Adipocyte (in vitro differentiated cells): ENCODE measurements at regions not wholly inside any gene's neighbourhood (a gene's known extent, or its start where the extent isn't known, plus 50 kb on each side); places are given as distances from the start of the nearest gene placed in this dataset.
"Not testable (repeated sequence)": the region's sequence is repeated elsewhere in the genome, so short reads cannot be mapped to it uniquely, and the experiment has no call there.

Experiments
- DNase-seq: peaks from one replicate; pipeline ENCODE4 v3.0.0-alpha.2; 2015; ENCODE audit warnings: low read depth
- H3K27me3 ChIP-seq: replicated peaks from 2 replicates; pipeline ENCODE4 v1.7.0; 2013; ENCODE audit warnings: mild to moderate bottlenecking, low read length, moderate library complexity; ENCODE audit not compliant: control insufficient read depth, insufficient read depth
- H3K36me3 ChIP-seq: 2 replicates; pipeline ENCODE4 v1.7.0; 2013; ENCODE audit warnings: low read length, mild to moderate bottlenecking, moderate library complexity; ENCODE audit not compliant: control insufficient read depth, insufficient read depth, severe bottlenecking
- H3K4me1 ChIP-seq: 2 replicates; pipeline ENCODE4 v1.7.0; 2013; ENCODE audit warnings: mild to moderate bottlenecking, low read length, moderate library complexity; ENCODE audit not compliant: control insufficient read depth, insufficient read depth
- H3K4me3 ChIP-seq: 2 replicates; pipeline ENCODE4 v1.7.0; 2013; ENCODE audit warnings: mild to moderate bottlenecking, low read length, moderate library complexity
- H3K9ac ChIP-seq: 2 replicates; pipeline ENCODE4 v1.7.0; 2013; ENCODE audit warnings: mild to moderate bottlenecking, low read length, moderate library complexity
- H3K9me3 ChIP-seq: 2 replicates; pipeline ENCODE4 v1.7.0; 2013; ENCODE audit warnings: mild to moderate bottlenecking, low read length, moderate library complexity; ENCODE audit not compliant: control insufficient read depth

DNA sequence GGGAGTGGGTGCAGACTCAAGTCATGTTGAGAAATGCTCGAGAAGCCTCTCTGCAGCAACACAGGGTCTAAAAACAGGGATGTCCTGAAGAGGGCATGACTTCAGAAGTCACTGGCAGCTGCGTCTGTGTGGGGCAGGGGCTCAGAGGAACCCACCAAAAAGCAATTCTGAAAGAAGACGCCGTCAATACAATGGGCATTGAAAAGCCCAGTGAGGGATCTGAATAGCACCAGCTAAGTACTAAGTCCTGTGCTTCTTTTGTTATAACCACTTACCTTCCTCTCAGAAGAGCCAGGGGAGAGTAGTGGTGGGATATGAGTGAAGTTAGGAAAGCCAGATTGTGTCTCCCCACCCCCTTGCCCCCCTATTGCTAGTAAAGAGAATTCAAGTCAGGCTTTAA, 137.2 kb downstream of the INHBA start:
- Histone ChIP-seq H3K4me1 (no peaks in the 10 kb centered on the region), H3K36me3 (no peaks in the 10 kb centered on the region), H3K9me3 (peaks cover 9% of the 10 kb centered on the region), H3K27me3 (peaks cover 14% of the 10 kb centered on the region), H3K4me3 (no peak overlapping the region), H3K9ac (no peak overlapping the region)
- no peak for DNase-seq

DNA sequence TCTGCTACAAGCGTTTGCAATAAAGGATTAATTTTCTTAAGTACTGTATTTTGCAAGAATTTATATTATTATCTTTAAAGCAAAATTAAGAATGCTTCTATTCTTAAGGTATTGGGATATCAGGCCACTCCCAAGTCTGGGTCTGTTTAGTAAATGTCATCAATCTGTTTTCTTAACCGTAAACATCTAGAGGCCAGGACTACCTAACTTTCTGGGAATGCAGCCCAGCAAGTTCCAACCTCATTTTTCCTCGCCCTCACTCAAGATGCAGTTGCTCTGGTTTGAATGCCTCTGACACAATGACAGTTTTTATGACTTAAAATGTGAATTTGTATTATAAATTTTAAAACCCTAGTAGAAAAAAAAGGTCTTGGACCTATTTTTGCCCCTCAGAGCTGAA, 143.5 kb downstream of the INHBA start:
- DNase-seq, result no peak
- Histone ChIP-seq H3K36me3 (no peaks in the 10 kb centered on the region), H3K9ac (no peak overlapping the region), H3K27me3 (peaks cover 4% of the 10 kb centered on the region), H3K9me3 (peaks cover 11% of the 10 kb centered on the region), H3K4me3 (no peak overlapping the region), H3K4me1 (no peaks in the 10 kb centered on the region)

DNA sequence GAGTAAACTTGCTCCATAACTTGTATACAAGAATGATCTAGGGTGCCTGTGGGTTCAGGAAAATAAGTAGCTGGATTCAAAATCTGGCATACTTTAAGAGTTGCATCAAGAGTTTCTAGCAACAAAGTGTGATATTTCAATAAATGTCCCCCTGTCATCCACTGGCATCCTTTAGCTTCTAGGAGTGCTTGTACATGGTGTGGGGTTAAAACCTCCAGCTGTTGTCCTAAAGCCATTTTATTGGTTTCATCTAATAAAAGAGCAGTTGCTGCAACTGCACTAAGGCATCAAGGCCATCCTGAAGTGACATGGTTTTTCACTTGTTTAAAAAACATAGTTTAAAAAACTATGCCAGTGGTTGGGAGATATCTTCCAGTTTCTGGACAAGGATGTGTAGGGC, 148.4 kb downstream of the INHBA start:
- no peak overlapping the region for H3K9ac ChIP-seq
- no peaks in the 10 kb centered on the region for H3K4me1 ChIP-seq
- no peaks in the 10 kb centered on the region for H3K36me3 ChIP-seq
- H3K4me3 ChIP-seq, result no peak overlapping the region
- H3K27me3 ChIP-seq, result no peaks in the 10 kb centered on the region
- no peak for DNase-seq
- peaks cover 7% of the 10 kb centered on the region for H3K9me3 ChIP-seq

GRCh38 chr7:41550046-41550445, 152.8 kb downstream of the INHBA start:
- H3K4me3 ChIP-seq, H3K27me3 ChIP-seq, H3K4me1 ChIP-seq, H3K9me3 ChIP-seq, DNase-seq, H3K9ac ChIP-seq, H3K36me3 ChIP-seq: not testable (repeated sequence)

- H3K4me1 ChIP-seq, result no peaks in the 10 kb centered on the region
- H3K36me3 ChIP-seq, result no peaks in the 10 kb centered on the region
- peaks cover 2% of the 10 kb centered on the region for H3K27me3 ChIP-seq
- no peak for DNase-seq
- H3K4me3 ChIP-seq, result no peak overlapping the region
- H3K9ac ChIP-seq, result no peak overlapping the region
- no peaks in the 10 kb centered on the region for H3K9me3 ChIP-seq
Observed at GRCh38 chr7:41544241-41544640, 158.6 kb downstream of the INHBA start.

- no peaks in the 10 kb centered on the region for H3K9me3 ChIP-seq
- H3K27me3 ChIP-seq, result peaks cover 2% of the 10 kb centered on the region
- H3K4me3 ChIP-seq, result no peak overlapping the region
- no peak overlapping the region for H3K9ac ChIP-seq
- no peaks in the 10 kb centered on the region for H3K36me3 ChIP-seq
- H3K4me1 ChIP-seq, result no peaks in the 10 kb centered on the region
- no peak for DNase-seq
Observed at GRCh38 chr7:41540601-41541000, 162.3 kb downstream of the INHBA start.

- Histone ChIP-seq H3K4me1 (no peaks in the 10 kb centered on the region), H3K9me3 (peaks cover 5% of the 10 kb centered on the region), H3K9ac (no peak overlapping the region), H3K4me3 (no peak overlapping the region), H3K27me3 (peaks cover 2% of the 10 kb centered on the region), H3K36me3 (no peaks in the 10 kb centered on the region)
- peak; percentile 50 for DNase-seq
Observed at GRCh38 chr7:41538810-41539724, 163.8 kb downstream of the INHBA start.

- DNase-seq, result peak; percentile 32
- Histone ChIP-seq H3K4me1 (no peaks in the 10 kb centered on the region), H3K27me3 (no peaks in the 10 kb centered on the region), H3K4me3 (no peak overlapping the region), H3K9ac (no peak overlapping the region), H3K36me3 (no peaks in the 10 kb centered on the region), H3K9me3 (peaks cover 7% of the 10 kb centered on the region)
Observed at GRCh38 chr7:41536873-41537665, 165.8 kb downstream of the INHBA start.

GRCh38 chr7:41536122-41536872, 166.6 kb downstream of the INHBA start:
- no peak overlapping the region for H3K4me3 ChIP-seq
- H3K9ac ChIP-seq, result no peak overlapping the region
- no peaks in the 10 kb centered on the region for H3K27me3 ChIP-seq
- no peaks in the 10 kb centered on the region for H3K36me3 ChIP-seq
- H3K4me1 ChIP-seq, result no peaks in the 10 kb centered on the region
- H3K9me3 ChIP-seq, result peaks cover 7% of the 10 kb centered on the region
- DNase-seq, result peak; percentile 31

DNA sequence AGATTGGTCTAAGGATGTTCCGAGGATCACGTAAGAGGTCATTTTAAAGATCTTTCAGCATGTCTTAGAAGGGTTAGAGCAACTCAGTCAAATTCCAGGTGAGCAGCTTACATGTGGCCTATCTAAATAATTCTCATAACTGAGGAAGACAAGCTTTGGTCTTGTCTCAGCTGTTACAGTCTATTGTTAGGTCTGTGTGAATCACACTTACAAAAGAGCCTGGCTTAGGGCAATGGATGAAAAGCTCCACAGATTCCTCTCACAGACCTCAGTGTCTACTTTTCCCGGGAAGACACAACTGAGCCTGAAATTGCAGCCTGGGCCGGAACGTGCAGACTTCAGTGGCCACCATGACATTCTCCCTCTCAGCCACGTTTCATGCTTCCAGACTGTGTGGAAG, 173.1 kb downstream of the INHBA start:
- H3K36me3 ChIP-seq, result no peaks in the 10 kb centered on the region
- no peaks in the 10 kb centered on the region for H3K27me3 ChIP-seq

GRCh38 chr7:41524876-41525275, 178.0 kb downstream of the INHBA start:
- peaks cover 16% of the 10 kb centered on the region for H3K9me3 ChIP-seq
- DNase-seq, result no peak
- no peaks in the 10 kb centered on the region for H3K36me3 ChIP-seq

More for the DNA sequence above, 173.1 kb downstream of the INHBA start:
- no peak overlapping the region for H3K9ac ChIP-seq
- no peaks in the 10 kb centered on the region for H3K4me1 ChIP-seq
- no peak for DNase-seq
- H3K4me3 ChIP-seq, result no peak overlapping the region
- peaks cover 7% of the 10 kb centered on the region for H3K9me3 ChIP-seq

More at GRCh38 chr7:41524876-41525275, 178.0 kb downstream of the INHBA start:
- Histone ChIP-seq H3K4me1 (no peaks in the 10 kb centered on the region), H3K4me3 (no peak overlapping the region), H3K27me3 (peaks cover 8% of the 10 kb centered on the region), H3K9ac (no peak overlapping the region)
